GM23338 (cell line): ENCODE measurements at regions not wholly inside any gene's neighbourhood (a gene's known extent, or its start where the extent isn't known, plus 50 kb on each side); places are given as distances from the start of the nearest gene placed in this dataset.

Experiments
- ATAC-seq: fragments of 200-7000 bp; cut with Tn5 transposase; 3 replicates; pipeline ENCODE4 v1.9.1; 2020
- DNase-seq: peaks from one replicate; pipeline ENCODE4 v3.0.0-alpha.2; 2015; ENCODE audit warnings: low spot score
- H2AFZ ChIP-seq: fragments of 200-600 bp; sonication (generic); 2 replicates; pipeline ENCODE4 v1.8.0; 2016; ENCODE audit warnings: antibody characterized with exemption, mild to moderate bottlenecking, moderate library complexity
- H3F3A ChIP-seq: fragments of 200-600 bp; sonication (generic); replicated peaks from 2 replicates; pipeline ENCODE4 v1.8.0; 2017; ENCODE audit warnings: antibody characterized with exemption, mixed run types, low read depth
- H3K27ac ChIP-seq: fragments of 200-600 bp; sonication (generic); 2 replicates; pipeline ENCODE4 v1.6.1; 2016; ENCODE audit warnings: low read depth
- H3K27me3 ChIP-seq: fragments of 200-600 bp; sonication (generic); 2 replicates; pipeline ENCODE4 v1.8.0; 2016; ENCODE audit warnings: mild to moderate bottlenecking, mixed run types, moderate library complexity; ENCODE audit not compliant: insufficient read depth
- H3K36me3 ChIP-seq: fragments of 200-600 bp; sonication (generic); 2 replicates; pipeline ENCODE4 v1.8.0; 2016; ENCODE audit warnings: mild to moderate bottlenecking; ENCODE audit not compliant: insufficient read depth
- H3K4me1 ChIP-seq: fragments of 200-600 bp; sonication (generic); 2 replicates; pipeline ENCODE4 v1.8.0; 2016; ENCODE audit warnings: mild to moderate bottlenecking, moderate library complexity; ENCODE audit not compliant: insufficient read depth
- H3K4me2 ChIP-seq: fragments of 200-600 bp; sonication (generic); 2 replicates; pipeline ENCODE4 v1.7.1; 2017; ENCODE audit warnings: mixed run types
- H3K4me3 ChIP-seq: fragments of 200-600 bp; sonication (generic); 2 replicates; pipeline ENCODE4 v1.6.1; 2016; ENCODE audit warnings: mixed run types
- H3K79me2 ChIP-seq: fragments of 200-600 bp; sonication (generic); replicated peaks from 2 replicates; pipeline ENCODE4 v1.8.0; 2017; ENCODE audit warnings: mild to moderate bottlenecking; ENCODE audit not compliant: insufficient read depth
- H3K9me2 ChIP-seq: fragments of 200-600 bp; sonication (generic); 2 replicates; pipeline ENCODE4 v1.8.0; 2017; ENCODE audit not compliant: insufficient read depth
- H4K20me1 ChIP-seq: fragments of 200-600 bp; sonication (generic); replicated peaks from 2 replicates; pipeline ENCODE4 v1.8.0; 2017; ENCODE audit warnings: mild to moderate bottlenecking; ENCODE audit not compliant: insufficient read depth
- H3K27ac Mint-ChIP-seq: 2 replicates; pipeline ENCODE4 v1.8.0; 2020; ENCODE audit warnings: inconsistent platforms, mild to moderate bottlenecking, moderate library complexity, mixed read lengths
- H3K27me3 Mint-ChIP-seq: 3 replicates; pipeline ENCODE4 v1.8.0; 2022; ENCODE audit warnings: low read depth, mild to moderate bottlenecking, moderate library complexity, mixed read lengths, inconsistent platforms; ENCODE audit not compliant: insufficient read depth, poor library complexity
- H3K36me3 Mint-ChIP-seq: 3 replicates; pipeline ENCODE4 v1.8.0; 2021; ENCODE audit warnings: low read depth, mild to moderate bottlenecking, inconsistent platforms, moderate library complexity, mixed read lengths
- H3K4me1 Mint-ChIP-seq: 3 replicates; pipeline ENCODE4 v1.8.0; 2020; ENCODE audit warnings: mild to moderate bottlenecking, inconsistent platforms, mixed read lengths
- H3K4me3 Mint-ChIP-seq: 3 replicates; pipeline ENCODE4 v1.8.0; 2021; ENCODE audit warnings: moderate library complexity, mild to moderate bottlenecking, inconsistent platforms, mixed read lengths
- H3K9me3 Mint-ChIP-seq: 3 replicates; pipeline ENCODE4 v1.8.0; 2020; ENCODE audit warnings: moderate library complexity, mild to moderate bottlenecking, inconsistent platforms, mixed read lengths
- CREB1 ChIP-seq: fragments of 250-450 bp; sonication (Bioruptor Pico); IDR thresholded peaks from 2 replicates; pipeline ENCODE4 v1.5.0; 2020; ENCODE audit warnings: low read depth, mild to moderate bottlenecking, moderate library complexity
- ETS1 ChIP-seq: IDR thresholded peaks from 2 replicates; pipeline ENCODE4 v1.6.1; 2016; ENCODE audit warnings: antibody characterized with exemption
- EZH2 ChIP-seq: fragments of 200-600 bp; sonication (generic); IDR thresholded peaks from one replicate; pipeline ENCODE4 v1.8.0; 2017; ENCODE audit warnings: antibody characterized with exemption, mild to moderate bottlenecking, low read depth; ENCODE audit not compliant: unreplicated experiment
- EZH2phosphoT487 ChIP-seq: fragments of 200-600 bp; sonication (generic); IDR thresholded peaks from one replicate; pipeline ENCODE4 v1.8.1; 2018; ENCODE audit warnings: antibody characterized with exemption; ENCODE audit not compliant: unreplicated experiment
- JUNB ChIP-seq: IDR thresholded peaks from one replicate; pipeline ENCODE4 v1.6.1; 2016; ENCODE audit warnings: antibody characterized with exemption; ENCODE audit not compliant: unreplicated experiment
- NANOG ChIP-seq: IDR thresholded peaks from 2 replicates; pipeline ENCODE4 v1.6.1; 2016; ENCODE audit warnings: antibody characterized with exemption, borderline replicate concordance
- POLR2AphosphoS5 ChIP-seq: IDR thresholded peaks from 2 replicates; pipeline ENCODE4 v1.6.1; 2016; ENCODE audit warnings: antibody characterized with exemption, low read depth
- REST ChIP-seq: IDR thresholded peaks from one replicate; pipeline ENCODE4 v1.6.1; 2018; ENCODE audit warnings: antibody characterized with exemption; ENCODE audit not compliant: unreplicated experiment
- STAT1 ChIP-seq: IDR thresholded peaks from one replicate; pipeline ENCODE4 v1.6.1; 2016; ENCODE audit warnings: antibody characterized with exemption; ENCODE audit not compliant: unreplicated experiment
- ZNF114 ChIP-seq: fragments of 250-450 bp; sonication (Bioruptor Pico); IDR thresholded peaks from 2 replicates; pipeline ENCODE4 v1.5.0; 2020; ENCODE audit warnings: mild to moderate bottlenecking, moderate library complexity
- ZNF331 ChIP-seq: fragments of 250-450 bp; sonication (Bioruptor Pico); IDR thresholded peaks from 2 replicates; pipeline ENCODE4 v1.5.0; 2020; ENCODE audit warnings: low read depth, mild to moderate bottlenecking, moderate library complexity
- TF ChIP-seq, protein P1 (sequence below), 2 experiments: fragments of 200-600 bp in 1 of 2; sonication (generic) in 1 of 2; conservative IDR thresholded peaks; 2 replicates each; pipeline versions ENCODE4 v1.5.1 to v1.6.1; 2016 to 2017; ENCODE audit warnings: antibody characterized with exemption in 2 of 2, low read depth in 2 of 2, mild to moderate bottlenecking in 2 of 2, moderate library complexity in 1 of 2
- TF ChIP-seq, protein P2 (sequence below): fragments of 250-450 bp; sonication (Bioruptor Pico); IDR thresholded peaks from 2 replicates; pipeline ENCODE4 v1.5.0; 2020; ENCODE audit warnings: mild to moderate bottlenecking, moderate library complexity

DNA sequence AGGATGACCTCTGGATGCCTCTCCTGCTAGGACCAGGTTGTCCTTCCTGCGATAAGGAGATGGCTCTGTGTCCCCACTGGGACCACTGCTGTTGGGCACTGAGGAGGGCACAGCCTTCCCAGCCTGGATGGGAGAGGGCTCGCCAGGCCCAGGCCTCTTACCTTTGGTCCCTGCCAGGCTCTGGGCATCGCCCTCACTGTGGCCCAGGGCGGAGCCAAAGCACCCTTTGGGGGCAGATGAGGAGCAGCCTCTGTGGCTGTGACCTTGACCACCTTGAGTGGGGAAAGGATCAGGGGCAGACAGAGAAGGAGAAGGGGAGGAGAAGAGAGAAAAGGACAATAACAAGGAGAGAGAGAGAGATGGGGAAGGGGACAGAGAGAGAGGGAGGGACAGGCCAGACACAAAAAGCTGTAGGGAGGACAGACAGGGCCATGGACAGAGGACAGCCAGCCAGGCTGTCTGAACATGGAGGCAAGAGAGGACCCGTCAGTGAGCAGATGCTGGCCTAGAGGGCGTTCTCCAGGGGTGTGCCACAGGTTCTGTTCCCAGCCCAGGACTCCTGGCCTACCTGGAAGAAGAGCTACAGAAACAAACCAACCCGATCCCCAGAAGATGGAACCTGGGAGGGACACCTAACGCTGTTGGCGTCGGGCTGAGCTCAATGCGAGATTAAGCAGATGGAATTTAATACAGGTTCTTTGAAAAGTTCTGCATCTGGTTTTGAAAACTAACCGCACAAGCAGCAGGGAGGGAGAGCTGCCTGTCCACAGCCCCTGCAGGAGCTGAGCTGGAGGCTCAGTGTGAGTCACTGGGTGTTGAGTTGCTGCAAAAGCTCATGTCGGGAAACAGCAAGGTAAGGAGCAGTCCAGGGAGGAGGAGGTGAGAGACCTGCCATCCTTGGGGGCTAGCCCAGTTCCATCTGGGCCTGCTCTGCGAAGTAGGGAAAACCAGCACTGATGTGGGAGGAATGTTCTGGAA, 262.1 kb downstream of the PTPRU start:
- H4K20me1 ChIP-seq: no peaks in the 10 kb centered on the region
- peaks cover 6% of the 10 kb centered on the region; the same call in 2 of the 3 replicates for H3K36me3 Mint-ChIP-seq

More for the DNA sequence above, 262.1 kb downstream of the PTPRU start:
- Mint-ChIP-seq H3K27ac (peak overlapping the region; percentile 50; the same call in 1 of the 2 replicates), H3K4me1 (peaks cover 36% of the 10 kb centered on the region), H3K4me3 (no peak overlapping the region; the same call in 2 of the 3 replicates), H3K27me3 (peaks cover 7% of the 10 kb centered on the region), H3K9me3 (peaks cover 41% of the 10 kb centered on the region)
- peaks cover 4% of the 10 kb centered on the region; the same call in 1 of the 2 replicates for H3K36me3 ChIP-seq
- peaks cover 23% of the 10 kb centered on the region for H3K4me1 ChIP-seq
- no peaks in the 10 kb centered on the region for H3K27me3 ChIP-seq
- ATAC-seq (no peak), DNase-seq (no peak)
- H3K79me2 ChIP-seq: no peaks in the 10 kb centered on the region
- H2AFZ ChIP-seq: no peak overlapping the region; the same call in 1 of the 2 replicates
- H3K27ac ChIP-seq: no peak overlapping the region
- H3K4me3 ChIP-seq: no peak overlapping the region
- H3K4me2 ChIP-seq: no peak overlapping the region
- no peaks in the 10 kb centered on the region for H3F3A ChIP-seq
- TF ChIP-seq NANOG: no peak
- no peak for TF ChIP-seq ZNF114 (CRISPR knock-in tag)
- no peak for TF ChIP-seq JUNB
- no peak for TF ChIP-seq REST
- TF ChIP-seq EZH2: no peak
- TF ChIP-seq, protein P1, sequence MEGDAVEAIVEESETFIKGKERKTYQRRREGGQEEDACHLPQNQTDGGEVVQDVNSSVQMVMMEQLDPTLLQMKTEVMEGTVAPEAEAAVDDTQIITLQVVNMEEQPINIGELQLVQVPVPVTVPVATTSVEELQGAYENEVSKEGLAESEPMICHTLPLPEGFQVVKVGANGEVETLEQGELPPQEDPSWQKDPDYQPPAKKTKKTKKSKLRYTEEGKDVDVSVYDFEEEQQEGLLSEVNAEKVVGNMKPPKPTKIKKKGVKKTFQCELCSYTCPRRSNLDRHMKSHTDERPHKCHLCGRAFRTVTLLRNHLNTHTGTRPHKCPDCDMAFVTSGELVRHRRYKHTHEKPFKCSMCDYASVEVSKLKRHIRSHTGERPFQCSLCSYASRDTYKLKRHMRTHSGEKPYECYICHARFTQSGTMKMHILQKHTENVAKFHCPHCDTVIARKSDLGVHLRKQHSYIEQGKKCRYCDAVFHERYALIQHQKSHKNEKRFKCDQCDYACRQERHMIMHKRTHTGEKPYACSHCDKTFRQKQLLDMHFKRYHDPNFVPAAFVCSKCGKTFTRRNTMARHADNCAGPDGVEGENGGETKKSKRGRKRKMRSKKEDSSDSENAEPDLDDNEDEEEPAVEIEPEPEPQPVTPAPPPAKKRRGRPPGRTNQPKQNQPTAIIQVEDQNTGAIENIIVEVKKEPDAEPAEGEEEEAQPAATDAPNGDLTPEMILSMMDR (conservative IDR thresholded peaks at IDR 0.05; ENCODE audit: low read depth in 2 of 2): no peak
- no peak for TF ChIP-seq STAT1
- no peak for TF ChIP-seq POLR2AphosphoS5
- no peak for TF ChIP-seq ETS1
- no peak for TF ChIP-seq ZNF331 (CRISPR knock-in tag)
- TF ChIP-seq EZH2phosphoT487: no peak
- TF ChIP-seq CREB1 (CRISPR knock-in tag): no peak
- TF ChIP-seq, protein P2, sequence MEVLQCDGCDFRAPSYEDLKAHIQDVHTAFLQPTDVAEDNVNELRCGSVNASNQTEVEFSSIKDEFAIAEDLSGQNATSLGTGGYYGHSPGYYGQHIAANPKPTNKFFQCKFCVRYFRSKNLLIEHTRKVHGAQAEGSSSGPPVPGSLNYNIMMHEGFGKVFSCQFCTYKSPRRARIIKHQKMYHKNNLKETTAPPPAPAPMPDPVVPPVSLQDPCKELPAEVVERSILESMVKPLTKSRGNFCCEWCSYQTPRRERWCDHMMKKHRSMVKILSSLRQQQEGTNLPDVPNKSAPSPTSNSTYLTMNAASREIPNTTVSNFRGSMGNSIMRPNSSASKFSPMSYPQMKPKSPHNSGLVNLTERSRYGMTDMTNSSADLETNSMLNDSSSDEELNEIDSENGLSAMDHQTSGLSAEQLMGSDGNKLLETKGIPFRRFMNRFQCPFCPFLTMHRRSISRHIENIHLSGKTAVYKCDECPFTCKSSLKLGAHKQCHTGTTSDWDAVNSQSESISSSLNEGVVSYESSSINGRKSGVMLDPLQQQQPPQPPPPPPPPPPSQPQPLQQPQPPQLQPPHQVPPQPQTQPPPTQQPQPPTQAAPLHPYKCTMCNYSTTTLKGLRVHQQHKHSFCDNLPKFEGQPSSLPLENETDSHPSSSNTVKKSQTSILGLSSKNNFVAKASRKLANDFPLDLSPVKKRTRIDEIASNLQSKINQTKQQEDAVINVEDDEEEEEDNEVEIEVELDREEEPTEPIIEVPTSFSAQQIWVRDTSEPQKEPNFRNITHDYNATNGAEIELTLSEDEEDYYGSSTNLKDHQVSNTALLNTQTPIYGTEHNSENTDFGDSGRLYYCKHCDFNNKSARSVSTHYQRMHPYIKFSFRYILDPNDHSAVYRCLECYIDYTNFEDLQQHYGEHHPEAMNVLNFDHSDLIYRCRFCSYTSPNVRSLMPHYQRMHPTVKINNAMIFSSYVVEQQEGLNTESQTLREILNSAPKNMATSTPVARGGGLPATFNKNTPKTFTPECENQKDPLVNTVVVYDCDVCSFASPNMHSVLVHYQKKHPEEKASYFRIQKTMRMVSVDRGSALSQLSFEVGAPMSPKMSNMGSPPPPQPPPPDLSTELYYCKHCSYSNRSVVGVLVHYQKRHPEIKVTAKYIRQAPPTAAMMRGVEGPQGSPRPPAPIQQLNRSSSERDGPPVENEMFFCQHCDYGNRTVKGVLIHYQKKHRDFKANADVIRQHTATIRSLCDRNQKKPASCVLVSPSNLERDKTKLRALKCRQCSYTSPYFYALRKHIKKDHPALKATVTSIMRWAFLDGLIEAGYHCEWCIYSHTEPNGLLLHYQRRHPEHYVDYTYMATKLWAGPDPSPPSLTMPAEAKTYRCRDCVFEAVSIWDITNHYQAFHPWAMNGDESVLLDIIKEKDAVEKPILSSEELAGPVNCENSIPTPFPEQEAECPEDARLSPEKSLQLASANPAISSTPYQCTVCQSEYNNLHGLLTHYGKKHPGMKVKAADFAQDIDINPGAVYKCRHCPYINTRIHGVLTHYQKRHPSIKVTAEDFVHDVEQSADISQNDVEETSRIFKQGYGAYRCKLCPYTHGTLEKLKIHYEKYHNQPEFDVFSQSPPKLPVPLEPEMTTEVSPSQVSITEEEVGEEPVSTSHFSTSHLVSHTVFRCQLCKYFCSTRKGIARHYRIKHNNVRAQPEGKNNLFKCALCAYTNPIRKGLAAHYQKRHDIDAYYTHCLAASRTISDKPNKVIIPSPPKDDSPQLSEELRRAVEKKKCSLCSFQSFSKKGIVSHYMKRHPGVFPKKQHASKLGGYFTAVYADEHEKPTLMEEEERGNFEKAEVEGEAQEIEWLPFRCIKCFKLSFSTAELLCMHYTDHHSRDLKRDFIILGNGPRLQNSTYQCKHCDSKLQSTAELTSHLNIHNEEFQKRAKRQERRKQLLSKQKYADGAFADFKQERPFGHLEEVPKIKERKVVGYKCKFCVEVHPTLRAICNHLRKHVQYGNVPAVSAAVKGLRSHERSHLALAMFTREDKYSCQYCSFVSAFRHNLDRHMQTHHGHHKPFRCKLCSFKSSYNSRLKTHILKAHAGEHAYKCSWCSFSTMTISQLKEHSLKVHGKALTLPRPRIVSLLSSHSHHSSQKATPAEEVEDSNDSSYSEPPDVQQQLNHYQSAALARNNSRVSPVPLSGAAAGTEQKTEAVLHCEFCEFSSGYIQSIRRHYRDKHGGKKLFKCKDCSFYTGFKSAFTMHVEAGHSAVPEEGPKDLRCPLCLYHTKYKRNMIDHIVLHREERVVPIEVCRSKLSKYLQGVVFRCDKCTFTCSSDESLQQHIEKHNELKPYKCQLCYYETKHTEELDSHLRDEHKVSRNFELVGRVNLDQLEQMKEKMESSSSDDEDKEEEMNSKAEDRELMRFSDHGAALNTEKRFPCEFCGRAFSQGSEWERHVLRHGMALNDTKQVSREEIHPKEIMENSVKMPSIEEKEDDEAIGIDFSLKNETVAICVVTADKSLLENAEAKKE (CRISPR knock-in tag): no peak
- H3K9me2 ChIP-seq: peaks cover 6% of the 10 kb centered on the region; the same call in 1 of the 2 replicates
